DND-41 (cell line): ENCODE measurements at regions not wholly inside any gene's neighbourhood (a gene's known extent, or its start where the extent isn't known, plus 50 kb on each side); places are given as distances from the start of the nearest gene placed in this dataset.
A peak's percentile ranks its signal among the peaks of the same experiment; 100 is the strongest.

Experiments
- ATAC-seq: fragments of 200-7000 bp; cut with Tn5 transposase; 3 replicates; pipeline ENCODE4 v1.9.1; 2021; ENCODE audit warnings: low read depth; ENCODE audit not compliant: insufficient read depth
- DNase-seq: peaks from one replicate; pipeline ENCODE4 v3.0.0-alpha.2; 2020
- H2AFZ ChIP-seq: 2 replicates; pipeline ENCODE4 v1.6.0; 2012; ENCODE audit warnings: low read depth, low read length
- H3K27ac ChIP-seq: 2 replicates; pipeline ENCODE4 v1.5.1; 2012; ENCODE audit warnings: low read length, inconsistent platforms
- H3K27me3 ChIP-seq: fragments of 200-600 bp; sonication (generic); 2 replicates; pipeline ENCODE4 v1.6.0; 2012; ENCODE audit warnings: low read length, mild to moderate bottlenecking, inconsistent platforms; ENCODE audit not compliant: insufficient read depth, poor library complexity
- H3K36me3 ChIP-seq: 2 replicates; pipeline ENCODE4 v1.5.1; 2012; ENCODE audit warnings: low read length, inconsistent platforms; ENCODE audit not compliant: insufficient read depth
- H3K4me1 ChIP-seq: 2 replicates; pipeline ENCODE4 v1.5.1; 2012; ENCODE audit warnings: mild to moderate bottlenecking, low read length; ENCODE audit not compliant: insufficient read depth
- H3K4me2 ChIP-seq: 2 replicates; pipeline ENCODE4 v1.6.0; 2012; ENCODE audit warnings: mild to moderate bottlenecking, moderate library complexity, low read length, inconsistent platforms; ENCODE audit not compliant: insufficient read depth
- H3K4me3 ChIP-seq, 2 experiments: fragments of 200-600 bp in 1 of 2; shearing (Covaris generic) in 1 of 2; 2 replicates each; pipeline ENCODE4 v1.5.1; 2012 to 2016; ENCODE audit warnings: inconsistent platforms in 2 of 2, low read length in 2 of 2, mild to moderate bottlenecking in 2 of 2, low read depth in 1 of 2, moderate library complexity in 1 of 2
- H3K79me2 ChIP-seq: 2 replicates; pipeline ENCODE4 v1.6.0; 2012; ENCODE audit warnings: low read length, inconsistent platforms; ENCODE audit not compliant: insufficient read depth
- H3K9ac ChIP-seq: 2 replicates; pipeline ENCODE4 v1.6.0; 2012; ENCODE audit warnings: low read depth, mild to moderate bottlenecking, inconsistent platforms, low read length, moderate library complexity
- H3K9me3 ChIP-seq: 2 replicates; pipeline ENCODE4 v1.5.1; 2012; ENCODE audit warnings: low read length, moderate library complexity, mild to moderate bottlenecking, inconsistent platforms; ENCODE audit not compliant: insufficient read depth, severe bottlenecking
- H4K20me1 ChIP-seq: 2 replicates; pipeline ENCODE4 v1.6.0; 2012; ENCODE audit warnings: low read length; ENCODE audit not compliant: insufficient read depth
- EZH2 ChIP-seq: IDR thresholded peaks from 3 replicates; pipeline ENCODE4 v1.6.1; 2012; ENCODE audit warnings: borderline replicate concordance, low read depth, mild to moderate bottlenecking, moderate library complexity, low read length, inconsistent platforms; ENCODE audit not compliant: severe bottlenecking
- TF ChIP-seq, protein P1 (sequence below): IDR thresholded peaks from 2 replicates; pipeline ENCODE4 v1.5.1; 2012; ENCODE audit warnings: borderline replicate concordance, low read length, moderate library complexity, mild to moderate bottlenecking; ENCODE audit not compliant: poor library complexity, severe bottlenecking; ENCODE audit errors: extremely low read depth

DNA sequence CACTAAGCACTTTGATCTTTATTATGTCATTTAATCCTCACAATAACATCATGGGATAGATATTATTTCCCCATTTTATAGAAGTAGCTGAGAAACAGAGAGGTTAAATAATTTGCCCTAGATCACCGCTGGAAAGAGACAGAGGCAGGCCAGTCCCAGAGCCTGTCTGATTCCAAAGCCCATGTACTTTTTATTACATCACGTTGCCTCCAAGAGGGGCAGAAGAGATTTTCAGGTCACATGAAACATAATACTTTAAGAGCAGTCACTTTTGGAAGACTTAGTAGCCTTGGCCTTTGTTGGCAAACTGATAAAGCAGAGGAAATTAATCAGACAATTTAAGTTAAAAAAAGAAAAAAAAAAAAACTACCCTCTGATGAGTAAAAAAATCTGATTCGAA is 200.2 kb upstream of the ARHGAP20 start:
- ATAC-seq (no peak), DNase-seq (no peak)
- Histone ChIP-seq H3K9ac (no peak overlapping the region), H4K20me1 (no peaks in the 10 kb centered on the region), H3K27ac (no peak overlapping the region), H3K9me3 (no peaks in the 10 kb centered on the region), H3K4me1 (peaks cover 14% of the 10 kb centered on the region), H3K27me3 (no peaks in the 10 kb centered on the region), H3K4me3 (no peak overlapping the region), H3K4me2 (no peak overlapping the region), H2AFZ (no peak overlapping the region), H3K36me3 (no peaks in the 10 kb centered on the region), H3K79me2 (no peaks in the 10 kb centered on the region)
- TF ChIP-seq EZH2: no peak
- TF ChIP-seq, protein P1, sequence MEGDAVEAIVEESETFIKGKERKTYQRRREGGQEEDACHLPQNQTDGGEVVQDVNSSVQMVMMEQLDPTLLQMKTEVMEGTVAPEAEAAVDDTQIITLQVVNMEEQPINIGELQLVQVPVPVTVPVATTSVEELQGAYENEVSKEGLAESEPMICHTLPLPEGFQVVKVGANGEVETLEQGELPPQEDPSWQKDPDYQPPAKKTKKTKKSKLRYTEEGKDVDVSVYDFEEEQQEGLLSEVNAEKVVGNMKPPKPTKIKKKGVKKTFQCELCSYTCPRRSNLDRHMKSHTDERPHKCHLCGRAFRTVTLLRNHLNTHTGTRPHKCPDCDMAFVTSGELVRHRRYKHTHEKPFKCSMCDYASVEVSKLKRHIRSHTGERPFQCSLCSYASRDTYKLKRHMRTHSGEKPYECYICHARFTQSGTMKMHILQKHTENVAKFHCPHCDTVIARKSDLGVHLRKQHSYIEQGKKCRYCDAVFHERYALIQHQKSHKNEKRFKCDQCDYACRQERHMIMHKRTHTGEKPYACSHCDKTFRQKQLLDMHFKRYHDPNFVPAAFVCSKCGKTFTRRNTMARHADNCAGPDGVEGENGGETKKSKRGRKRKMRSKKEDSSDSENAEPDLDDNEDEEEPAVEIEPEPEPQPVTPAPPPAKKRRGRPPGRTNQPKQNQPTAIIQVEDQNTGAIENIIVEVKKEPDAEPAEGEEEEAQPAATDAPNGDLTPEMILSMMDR: no peak

DNA sequence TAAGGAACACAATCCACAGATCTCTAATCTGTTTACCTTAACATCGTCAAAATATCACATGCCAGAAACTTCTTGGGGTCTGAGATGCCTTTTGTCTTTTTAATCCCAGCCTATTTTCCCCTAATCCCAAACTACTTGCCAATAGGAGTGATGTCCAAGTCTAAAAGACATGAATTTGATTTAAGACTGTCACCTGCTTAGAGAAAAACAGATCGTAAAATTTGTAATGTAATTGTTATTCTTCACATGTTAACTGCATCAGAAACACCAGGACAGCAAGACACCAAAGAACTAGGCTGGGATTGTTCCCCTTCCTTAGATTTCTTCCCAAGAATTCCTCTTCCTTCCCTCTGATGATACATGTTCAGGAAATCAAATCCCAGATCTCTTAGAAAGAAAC is 198.1 kb upstream of the ARHGAP20 start:
- H2AFZ ChIP-seq: no peak overlapping the region
- no peak overlapping the region for H3K27ac ChIP-seq
- H3K36me3 ChIP-seq: no peaks in the 10 kb centered on the region
- H3K4me1 ChIP-seq: peaks cover 19% of the 10 kb centered on the region
- no peaks in the 10 kb centered on the region for H4K20me1 ChIP-seq
- H3K9me3 ChIP-seq: no peaks in the 10 kb centered on the region
- ATAC-seq: no peak
- DNase-seq: no peak
- H3K79me2 ChIP-seq: no peaks in the 10 kb centered on the region
- H3K27me3 ChIP-seq: no peaks in the 10 kb centered on the region
- no peak for TF ChIP-seq EZH2
- TF ChIP-seq, protein P1: no peak
- H3K4me3 ChIP-seq: no peak overlapping the region
- H3K4me2 ChIP-seq: no peak overlapping the region
- H3K9ac ChIP-seq: no peak overlapping the region

DNA sequence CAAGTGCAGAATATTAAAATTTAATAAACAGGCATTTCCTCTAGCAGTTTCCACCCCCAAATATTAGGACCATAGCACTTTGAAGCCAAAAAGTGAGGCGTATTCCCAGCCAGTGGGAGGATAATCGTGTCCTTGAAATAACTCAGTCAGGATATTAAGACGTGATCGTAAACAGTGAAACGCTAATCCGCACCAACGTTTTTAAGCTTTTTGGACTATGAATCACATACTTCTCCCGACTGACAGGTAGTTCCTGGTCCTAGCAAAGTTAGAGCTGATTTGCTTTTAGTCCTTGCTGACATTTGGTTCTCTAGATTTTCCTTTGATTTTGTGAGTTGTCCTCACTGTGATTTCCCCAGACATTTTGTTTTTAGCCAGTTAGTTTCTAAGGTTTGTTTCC is 197.1 kb upstream of the ARHGAP20 start:
- DNase-seq: no peak
- no peak overlapping the region for H2AFZ ChIP-seq
- H3K4me1 ChIP-seq: peaks cover 19% of the 10 kb centered on the region
- H3K9ac ChIP-seq: no peak overlapping the region
- no peak overlapping the region for H3K4me2 ChIP-seq
- H3K79me2 ChIP-seq: no peaks in the 10 kb centered on the region
- no peaks in the 10 kb centered on the region for H3K36me3 ChIP-seq
- no peaks in the 10 kb centered on the region for H3K9me3 ChIP-seq
- H3K27ac ChIP-seq: no peak overlapping the region
- ATAC-seq: no peak
- no peaks in the 10 kb centered on the region for H4K20me1 ChIP-seq
- no peak overlapping the region for H3K4me3 ChIP-seq
- TF ChIP-seq, protein P1: no peak
- TF ChIP-seq EZH2: no peak
- H3K27me3 ChIP-seq: no peaks in the 10 kb centered on the region

DNA sequence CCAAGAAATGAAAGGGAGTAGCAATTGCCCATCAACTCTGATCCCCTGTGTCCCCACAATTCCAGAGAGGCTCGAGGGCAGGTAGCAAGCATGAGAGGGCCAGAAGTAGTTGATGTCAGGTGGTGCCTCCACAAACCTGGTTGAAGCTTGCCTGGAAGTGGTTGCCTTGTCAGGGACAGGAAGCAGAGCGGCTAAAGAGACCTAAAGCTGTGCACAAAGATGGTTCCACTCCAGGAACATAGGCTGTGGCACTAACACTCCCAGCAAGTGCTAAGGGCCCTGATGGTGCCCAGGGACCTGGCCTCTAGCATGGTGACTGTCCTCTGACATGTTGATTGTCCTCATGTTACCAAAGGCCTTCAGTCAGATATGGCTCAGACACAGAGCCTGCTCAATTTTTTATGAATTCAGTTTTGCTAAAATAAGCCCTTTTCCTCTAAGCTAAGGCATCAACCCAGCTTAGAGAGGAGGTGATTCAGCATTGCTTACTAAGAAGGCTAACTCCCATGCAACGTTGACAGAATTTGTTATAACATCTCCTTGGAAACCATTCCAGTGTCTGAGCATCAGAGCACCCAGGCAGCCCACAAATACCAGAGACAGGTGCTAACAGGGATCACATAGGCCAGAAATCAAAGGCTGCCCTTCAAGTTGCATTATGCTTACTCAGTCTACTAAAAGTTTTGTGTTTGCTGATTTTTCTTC is 196.3 kb upstream of the ARHGAP20 start:
- DNase-seq: peak; percentile 9
- Histone ChIP-seq H2AFZ (no peak overlapping the region), H3K9me3 (no peaks in the 10 kb centered on the region), H4K20me1 (no peaks in the 10 kb centered on the region), H3K36me3 (no peaks in the 10 kb centered on the region), H3K4me1 (peaks cover 19% of the 10 kb centered on the region), H3K27me3 (no peaks in the 10 kb centered on the region), H3K4me3 (no peak overlapping the region), H3K9ac (no peak overlapping the region), H3K27ac (no peak overlapping the region), H3K4me2 (no peak overlapping the region), H3K79me2 (no peaks in the 10 kb centered on the region)
- TF ChIP-seq, protein P1: no peak
- TF ChIP-seq EZH2: no peak
- ATAC-seq: no peak
